GM23338 (cell line): ENCODE measurements at regions not wholly inside any gene's neighbourhood (a gene's known extent, or its start where the extent isn't known, plus 50 kb on each side); places are given as distances from the start of the nearest gene placed in this dataset.

Experiments
- ATAC-seq: fragments of 200-7000 bp; cut with Tn5 transposase; 3 replicates; pipeline ENCODE4 v1.9.1; 2020
- DNase-seq: peaks from one replicate; pipeline ENCODE4 v3.0.0-alpha.2; 2015; ENCODE audit warnings: low spot score
- H2AFZ ChIP-seq: fragments of 200-600 bp; sonication (generic); 2 replicates; pipeline ENCODE4 v1.8.0; 2016; ENCODE audit warnings: antibody characterized with exemption, mild to moderate bottlenecking, moderate library complexity
- H3F3A ChIP-seq: fragments of 200-600 bp; sonication (generic); replicated peaks from 2 replicates; pipeline ENCODE4 v1.8.0; 2017; ENCODE audit warnings: antibody characterized with exemption, mixed run types, low read depth
- H3K27ac ChIP-seq: fragments of 200-600 bp; sonication (generic); 2 replicates; pipeline ENCODE4 v1.6.1; 2016; ENCODE audit warnings: low read depth
- H3K27me3 ChIP-seq: fragments of 200-600 bp; sonication (generic); 2 replicates; pipeline ENCODE4 v1.8.0; 2016; ENCODE audit warnings: mild to moderate bottlenecking, mixed run types, moderate library complexity; ENCODE audit not compliant: insufficient read depth
- H3K36me3 ChIP-seq: fragments of 200-600 bp; sonication (generic); 2 replicates; pipeline ENCODE4 v1.8.0; 2016; ENCODE audit warnings: mild to moderate bottlenecking; ENCODE audit not compliant: insufficient read depth
- H3K4me1 ChIP-seq: fragments of 200-600 bp; sonication (generic); 2 replicates; pipeline ENCODE4 v1.8.0; 2016; ENCODE audit warnings: mild to moderate bottlenecking, moderate library complexity; ENCODE audit not compliant: insufficient read depth
- H3K4me2 ChIP-seq: fragments of 200-600 bp; sonication (generic); 2 replicates; pipeline ENCODE4 v1.7.1; 2017; ENCODE audit warnings: mixed run types
- H3K4me3 ChIP-seq: fragments of 200-600 bp; sonication (generic); 2 replicates; pipeline ENCODE4 v1.6.1; 2016; ENCODE audit warnings: mixed run types
- H3K79me2 ChIP-seq: fragments of 200-600 bp; sonication (generic); replicated peaks from 2 replicates; pipeline ENCODE4 v1.8.0; 2017; ENCODE audit warnings: mild to moderate bottlenecking; ENCODE audit not compliant: insufficient read depth
- H3K9me2 ChIP-seq: fragments of 200-600 bp; sonication (generic); 2 replicates; pipeline ENCODE4 v1.8.0; 2017; ENCODE audit not compliant: insufficient read depth
- H4K20me1 ChIP-seq: fragments of 200-600 bp; sonication (generic); replicated peaks from 2 replicates; pipeline ENCODE4 v1.8.0; 2017; ENCODE audit warnings: mild to moderate bottlenecking; ENCODE audit not compliant: insufficient read depth
- H3K27ac Mint-ChIP-seq: 2 replicates; pipeline ENCODE4 v1.8.0; 2020; ENCODE audit warnings: inconsistent platforms, mild to moderate bottlenecking, moderate library complexity, mixed read lengths
- H3K27me3 Mint-ChIP-seq: 3 replicates; pipeline ENCODE4 v1.8.0; 2022; ENCODE audit warnings: low read depth, mild to moderate bottlenecking, moderate library complexity, mixed read lengths, inconsistent platforms; ENCODE audit not compliant: insufficient read depth, poor library complexity
- H3K36me3 Mint-ChIP-seq: 3 replicates; pipeline ENCODE4 v1.8.0; 2021; ENCODE audit warnings: low read depth, mild to moderate bottlenecking, inconsistent platforms, moderate library complexity, mixed read lengths
- H3K4me1 Mint-ChIP-seq: 3 replicates; pipeline ENCODE4 v1.8.0; 2020; ENCODE audit warnings: mild to moderate bottlenecking, inconsistent platforms, mixed read lengths
- H3K4me3 Mint-ChIP-seq: 3 replicates; pipeline ENCODE4 v1.8.0; 2021; ENCODE audit warnings: moderate library complexity, mild to moderate bottlenecking, inconsistent platforms, mixed read lengths
- H3K9me3 Mint-ChIP-seq: 3 replicates; pipeline ENCODE4 v1.8.0; 2020; ENCODE audit warnings: moderate library complexity, mild to moderate bottlenecking, inconsistent platforms, mixed read lengths
- CREB1 ChIP-seq: fragments of 250-450 bp; sonication (Bioruptor Pico); IDR thresholded peaks from 2 replicates; pipeline ENCODE4 v1.5.0; 2020; ENCODE audit warnings: low read depth, mild to moderate bottlenecking, moderate library complexity
- EZH2 ChIP-seq: fragments of 200-600 bp; sonication (generic); IDR thresholded peaks from one replicate; pipeline ENCODE4 v1.8.0; 2017; ENCODE audit warnings: antibody characterized with exemption, mild to moderate bottlenecking, low read depth; ENCODE audit not compliant: unreplicated experiment
- EZH2phosphoT487 ChIP-seq: fragments of 200-600 bp; sonication (generic); IDR thresholded peaks from one replicate; pipeline ENCODE4 v1.8.1; 2018; ENCODE audit warnings: antibody characterized with exemption; ENCODE audit not compliant: unreplicated experiment
- JUNB ChIP-seq: IDR thresholded peaks from one replicate; pipeline ENCODE4 v1.6.1; 2016; ENCODE audit warnings: antibody characterized with exemption; ENCODE audit not compliant: unreplicated experiment
- NANOG ChIP-seq: IDR thresholded peaks from 2 replicates; pipeline ENCODE4 v1.6.1; 2016; ENCODE audit warnings: antibody characterized with exemption, borderline replicate concordance
- POLR2AphosphoS5 ChIP-seq: IDR thresholded peaks from 2 replicates; pipeline ENCODE4 v1.6.1; 2016; ENCODE audit warnings: antibody characterized with exemption, low read depth
- REST ChIP-seq: IDR thresholded peaks from one replicate; pipeline ENCODE4 v1.6.1; 2018; ENCODE audit warnings: antibody characterized with exemption; ENCODE audit not compliant: unreplicated experiment
- STAT1 ChIP-seq: IDR thresholded peaks from one replicate; pipeline ENCODE4 v1.6.1; 2016; ENCODE audit warnings: antibody characterized with exemption; ENCODE audit not compliant: unreplicated experiment
- ZNF114 ChIP-seq: fragments of 250-450 bp; sonication (Bioruptor Pico); IDR thresholded peaks from 2 replicates; pipeline ENCODE4 v1.5.0; 2020; ENCODE audit warnings: mild to moderate bottlenecking, moderate library complexity
- ZNF331 ChIP-seq: fragments of 250-450 bp; sonication (Bioruptor Pico); IDR thresholded peaks from 2 replicates; pipeline ENCODE4 v1.5.0; 2020; ENCODE audit warnings: low read depth, mild to moderate bottlenecking, moderate library complexity
- ZNF462 ChIP-seq: fragments of 250-450 bp; sonication (Bioruptor Pico); IDR thresholded peaks from 2 replicates; pipeline ENCODE4 v1.5.0; 2020; ENCODE audit warnings: mild to moderate bottlenecking, moderate library complexity
- TF ChIP-seq, protein P1 (sequence below): IDR thresholded peaks from 2 replicates; pipeline ENCODE4 v1.6.1; 2016; ENCODE audit warnings: antibody characterized with exemption
- TF ChIP-seq, protein P2 (sequence below), 2 experiments: fragments of 200-600 bp in 1 of 2; sonication (generic) in 1 of 2; conservative IDR thresholded peaks; 2 replicates each; pipeline versions ENCODE4 v1.5.1 to v1.6.1; 2016 to 2017; ENCODE audit warnings: antibody characterized with exemption in 2 of 2, low read depth in 2 of 2, mild to moderate bottlenecking in 2 of 2, moderate library complexity in 1 of 2

- H3K27me3 Mint-ChIP-seq = peaks cover 2% of the 10 kb centered on the region
- Histone ChIP-seq H3K4me1 (peaks cover 34% of the 10 kb centered on the region), H4K20me1 (no peaks in the 10 kb centered on the region), H3K27ac (no peak overlapping the region; the same call in 1 of the 2 replicates), H3K9me2 (peaks cover 4% of the 10 kb centered on the region; the same call in 1 of the 2 replicates), H3K36me3 (no peaks in the 10 kb centered on the region), H3K4me3 (no peak overlapping the region), H3F3A (0 out of 2 replicates have a peak, but pooled peaks cover 3% of the 10 kb centered on the region), H3K4me2 (no peak overlapping the region), H3K79me2 (no peaks in the 10 kb centered on the region), H3K27me3 (no peaks in the 10 kb centered on the region), H2AFZ (no peak overlapping the region)
- H3K4me1 Mint-ChIP-seq = peaks cover 50% of the 10 kb centered on the region
- TF ChIP-seq EZH2 = no peak
- no peak for TF ChIP-seq ZNF462 (CRISPR knock-in tag)
- TF ChIP-seq, protein P1, sequence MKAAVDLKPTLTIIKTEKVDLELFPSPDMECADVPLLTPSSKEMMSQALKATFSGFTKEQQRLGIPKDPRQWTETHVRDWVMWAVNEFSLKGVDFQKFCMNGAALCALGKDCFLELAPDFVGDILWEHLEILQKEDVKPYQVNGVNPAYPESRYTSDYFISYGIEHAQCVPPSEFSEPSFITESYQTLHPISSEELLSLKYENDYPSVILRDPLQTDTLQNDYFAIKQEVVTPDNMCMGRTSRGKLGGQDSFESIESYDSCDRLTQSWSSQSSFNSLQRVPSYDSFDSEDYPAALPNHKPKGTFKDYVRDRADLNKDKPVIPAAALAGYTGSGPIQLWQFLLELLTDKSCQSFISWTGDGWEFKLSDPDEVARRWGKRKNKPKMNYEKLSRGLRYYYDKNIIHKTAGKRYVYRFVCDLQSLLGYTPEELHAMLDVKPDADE = no peak
- no peak for TF ChIP-seq REST
- no peak for TF ChIP-seq ZNF114 (CRISPR knock-in tag)
- no peak for TF ChIP-seq ZNF331 (CRISPR knock-in tag)
- TF ChIP-seq EZH2phosphoT487 = no peak
- TF ChIP-seq CREB1 (CRISPR knock-in tag) = no peak
- TF ChIP-seq, protein P2, sequence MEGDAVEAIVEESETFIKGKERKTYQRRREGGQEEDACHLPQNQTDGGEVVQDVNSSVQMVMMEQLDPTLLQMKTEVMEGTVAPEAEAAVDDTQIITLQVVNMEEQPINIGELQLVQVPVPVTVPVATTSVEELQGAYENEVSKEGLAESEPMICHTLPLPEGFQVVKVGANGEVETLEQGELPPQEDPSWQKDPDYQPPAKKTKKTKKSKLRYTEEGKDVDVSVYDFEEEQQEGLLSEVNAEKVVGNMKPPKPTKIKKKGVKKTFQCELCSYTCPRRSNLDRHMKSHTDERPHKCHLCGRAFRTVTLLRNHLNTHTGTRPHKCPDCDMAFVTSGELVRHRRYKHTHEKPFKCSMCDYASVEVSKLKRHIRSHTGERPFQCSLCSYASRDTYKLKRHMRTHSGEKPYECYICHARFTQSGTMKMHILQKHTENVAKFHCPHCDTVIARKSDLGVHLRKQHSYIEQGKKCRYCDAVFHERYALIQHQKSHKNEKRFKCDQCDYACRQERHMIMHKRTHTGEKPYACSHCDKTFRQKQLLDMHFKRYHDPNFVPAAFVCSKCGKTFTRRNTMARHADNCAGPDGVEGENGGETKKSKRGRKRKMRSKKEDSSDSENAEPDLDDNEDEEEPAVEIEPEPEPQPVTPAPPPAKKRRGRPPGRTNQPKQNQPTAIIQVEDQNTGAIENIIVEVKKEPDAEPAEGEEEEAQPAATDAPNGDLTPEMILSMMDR (conservative IDR thresholded peaks at IDR 0.05; ENCODE audit: low read depth in 2 of 2) = no peak
- no peak for TF ChIP-seq NANOG
- TF ChIP-seq STAT1 = no peak
- TF ChIP-seq POLR2AphosphoS5 = no peak
- no peak for TF ChIP-seq JUNB
- DNase-seq = no peak
- no peak for ATAC-seq
- peaks cover 36% of the 10 kb centered on the region for H3K36me3 Mint-ChIP-seq
- H3K9me3 Mint-ChIP-seq = peaks cover 34% of the 10 kb centered on the region
- peak overlapping the region; percentile 46; the same call in 1 of the 2 replicates for H3K27ac Mint-ChIP-seq
- no peak overlapping the region for H3K4me3 Mint-ChIP-seq
Measured at GRCh38 chr4:128688033-128688721, 121.3 kb upstream of the JADE1 start.
